Common myeloid progenitor, CD34-positive (primary cell): ENCODE measurements at regions not wholly inside any gene's neighbourhood (a gene's known extent, or its start where the extent isn't known, plus 50 kb on each side); places are given as distances from the start of the nearest gene placed in this dataset.

Experiments
- CTCF ChIA-PET: fragments of 350-600 bp; sonication (Branson Sonifier 250); formaldehyde crosslinking; loops from one replicate; lab custom pipeline; 2021; ENCODE audit warnings: antibody characterized with exemption; lab: Charles Lee
- POLR2A ChIA-PET: fragments of 350-600 bp; sonication (Branson Sonifier 250); formaldehyde crosslinking; loops from one replicate; lab custom pipeline; 2021; ENCODE audit warnings: antibody characterized with exemption; lab: Charles Lee
- DNase-seq, 3 donors: peaks; one replicate each; pipeline versions ENCODE4 v3.0.0 to v3.0.0-alpha.2; 2013
- H3K27ac ChIP-seq, 2 experiments: 1 replicate in 1 of 2; 2 replicates in 1 of 2; pipeline ENCODE4 v1.7.0; 2013; ENCODE audit warnings: inconsistent platforms in 2 of 2, low read length in 2 of 2, mild to moderate bottlenecking in 2 of 2, low read depth in 1 of 2, moderate library complexity in 1 of 2; ENCODE audit not compliant: severe bottlenecking in 2 of 2, insufficient read depth in 1 of 2, poor library complexity in 1 of 2
- H3K27me3 ChIP-seq, 5 experiments: replicated peaks in 2 of 5; 1 replicate in 3 of 5; 2 replicates in 2 of 5; pipeline versions ENCODE4 v1.6.1 to v1.7.0; 2013; ENCODE audit warnings: low read length in 4 of 5, mild to moderate bottlenecking in 2 of 5, moderate library complexity in 2 of 5, inconsistent platforms in 1 of 5; ENCODE audit not compliant: insufficient read depth in 5 of 5, control insufficient read depth in 4 of 5
- H3K36me3 ChIP-seq, 4 experiments: 1 replicate in 2 of 4; 2 replicates in 2 of 4; pipeline versions ENCODE4 v1.6.1 to v1.7.0; 2013; ENCODE audit warnings: low read length in 3 of 4, control low read depth in 1 of 4, mild to moderate bottlenecking in 1 of 4; ENCODE audit not compliant: control insufficient read depth in 4 of 4, insufficient read depth in 4 of 4
- H3K4me1 ChIP-seq, 4 experiments: 1 replicate in 3 of 4; 2 replicates in 1 of 4; pipeline versions ENCODE4 v1.6.1 to v1.7.1; 2013; ENCODE audit warnings: low read length in 3 of 4, mild to moderate bottlenecking in 3 of 4, control low read depth in 1 of 4, inconsistent platforms in 1 of 4, moderate library complexity in 1 of 4; ENCODE audit not compliant: control insufficient read depth in 4 of 4, insufficient read depth in 4 of 4; ENCODE audit errors: control extremely low read depth in 1 of 4
- H3K4me3 ChIP-seq, 7 experiments: 1 replicate in 4 of 7; 2 replicates in 3 of 7; pipeline versions ENCODE4 v1.5.1 to v1.7.0; 2013; ENCODE audit warnings: mild to moderate bottlenecking in 7 of 7, low read length in 6 of 7, moderate library complexity in 6 of 7, inconsistent platforms in 2 of 7, low read depth in 2 of 7, control low read depth in 1 of 7; ENCODE audit not compliant: insufficient read depth in 4 of 7, control insufficient read depth in 1 of 7; ENCODE audit errors: extremely low read depth in 1 of 7
- H3K9me3 ChIP-seq, 5 experiments: 1 replicate in 4 of 5; 2 replicates in 1 of 5; pipeline versions ENCODE4 v1.6.1 to v1.7.1; 2013; ENCODE audit warnings: low read length in 4 of 5, mild to moderate bottlenecking in 2 of 5, inconsistent platforms in 1 of 5, low read depth in 1 of 5, moderate library complexity in 1 of 5; ENCODE audit not compliant: control insufficient read depth in 4 of 5, insufficient read depth in 2 of 5; ENCODE audit errors: control extremely low read depth in 1 of 5
- WGBS: methylation state at CpG from one replicate; pipeline ENCODE4 v1.1.5; 2013; ENCODE audit not compliant: insufficient coverage; 5-methylcytosine and 5-hydroxymethylcytosine counted together

GRCh38 chr5:106940301-106940846, 730.4 kb downstream of the EFNA5 start:
- Histone ChIP-seq H3K4me1 (no peaks in the 10 kb centered on the region), H3K27ac (no peak overlapping the region), H3K4me3 (no peak overlapping the region), H3K36me3 (no peaks in the 10 kb centered on the region), H3K27me3 (no peaks in the 10 kb centered on the region), H3K9me3 (no peaks in the 10 kb centered on the region)
- CTCF ChIA-PET, result no interaction called here
- DNase-seq, result no peak
- POLR2A ChIA-PET, result no interaction called here
- 96% methylated on average over 8 of the region's 8 CpGs for WGBS

GRCh38 chr5:106923409-106923808, 747.3 kb downstream of the EFNA5 start:
- Histone ChIP-seq H3K27me3 (no peaks in the 10 kb centered on the region), H3K27ac (no peak overlapping the region), H3K4me3 (no peak overlapping the region), H3K9me3 (no peaks in the 10 kb centered on the region), H3K4me1 (no peaks in the 10 kb centered on the region), H3K36me3 (no peaks in the 10 kb centered on the region)
- CTCF ChIA-PET, result no interaction called here
- no peak for DNase-seq
- no CpG with 5 or more reads among the region's 1 CpG for WGBS
- POLR2A ChIA-PET, result no interaction called here

GRCh38 chr5:106921567-106921966, 749.2 kb downstream of the EFNA5 start:
- no peaks in the 10 kb centered on the region for H3K9me3 ChIP-seq
- no peak for DNase-seq
- no peaks in the 10 kb centered on the region for H3K36me3 ChIP-seq
- no peak overlapping the region for H3K27ac ChIP-seq
- CTCF ChIA-PET, result no interaction called here
- 98% methylated on average over 5 of the region's 5 CpGs for WGBS
- H3K4me3 ChIP-seq, result no peak overlapping the region
- POLR2A ChIA-PET, result no interaction called here
- no peaks in the 10 kb centered on the region for H3K4me1 ChIP-seq
- H3K27me3 ChIP-seq, result no peaks in the 10 kb centered on the region

GRCh38 chr5:106910486-106910885, 760.3 kb downstream of the EFNA5 start:
- H3K27ac ChIP-seq, result no peak overlapping the region
- ChIA-PET POLR2A (no interaction called here), CTCF (no interaction called here)
- no peak for DNase-seq
- H3K36me3 ChIP-seq, result no peaks in the 10 kb centered on the region
- H3K27me3 ChIP-seq, result no peaks in the 10 kb centered on the region
- H3K4me3 ChIP-seq, result no peak overlapping the region
- H3K9me3 ChIP-seq, result peaks cover 0 to 3% (median 0%) of the 10 kb centered on the region in 5 experiments
- H3K4me1 ChIP-seq, result no peaks in the 10 kb centered on the region
- WGBS, result no CpG with 5 or more reads among the region's 3 CpGs

- H3K27ac ChIP-seq, result no peak overlapping the region
- WGBS, result no CpG with 5 or more reads among the region's 1 CpG
Observed at GRCh38 chr5:106909716-106910115, 761.0 kb downstream of the EFNA5 start.

GRCh38 chr5:106907979-106908378, 762.8 kb downstream of the EFNA5 start:
- Histone ChIP-seq H3K27me3 (no peaks in the 10 kb centered on the region), H3K36me3 (no peaks in the 10 kb centered on the region), H3K4me1 (no peaks in the 10 kb centered on the region), H3K9me3 (no peaks in the 10 kb centered on the region), H3K4me3 (no peak overlapping the region), H3K27ac (no peak overlapping the region)
- ChIA-PET CTCF (no interaction called here), POLR2A (no interaction called here)
- DNase-seq, result no peak

More at GRCh38 chr5:106909716-106910115, 761.0 kb downstream of the EFNA5 start:
- H3K36me3 ChIP-seq, result no peaks in the 10 kb centered on the region
- H3K4me1 ChIP-seq, result no peaks in the 10 kb centered on the region
- peaks cover 0 to 2% (median 0%) of the 10 kb centered on the region in 5 experiments for H3K9me3 ChIP-seq
- DNase-seq, result no peak
- ChIA-PET CTCF (no interaction called here), POLR2A (no interaction called here)
- no peaks in the 10 kb centered on the region for H3K27me3 ChIP-seq
- H3K4me3 ChIP-seq, result no peak overlapping the region

- CTCF ChIA-PET, result no interaction called here
- Histone ChIP-seq H3K36me3 (no peaks in the 10 kb centered on the region), H3K27me3 (no peaks in the 10 kb centered on the region), H3K4me3 (no peak overlapping the region), H3K27ac (no peak overlapping the region), H3K9me3 (no peaks in the 10 kb centered on the region), H3K4me1 (no peaks in the 10 kb centered on the region)
- POLR2A ChIA-PET, result no interaction called here
- WGBS, result no CpG with 5 or more reads among the region's 2 CpGs
- no peak for DNase-seq
Observed at GRCh38 chr5:106906199-106906598, 764.5 kb downstream of the EFNA5 start.
